Spleen (tissue), 7 donors: ENCODE measurements at regions not wholly inside any gene's neighbourhood (a gene's known extent, or its start where the extent isn't known, plus 50 kb on each side); places are given as distances from the start of the nearest gene placed in this dataset.

ENCODE experiments used
- CTCF ChIP-seq, 11 experiments: fragments of 200-600 bp in 7 of 11; fragments of 450-650 bp in 4 of 11; sonication (generic) in 4 of 11; IDR thresholded peaks in 8 of 11; conservative IDR thresholded peaks in 3 of 11; 1 replicate in 7 of 11; 2 replicates in 4 of 11; pipeline versions ENCODE4 v1.4.0 to v1.8.0; 2016 to 2021; ENCODE audit warnings: antibody characterized with exemption in 11 of 11, inconsistent platforms in 4 of 11, mild to moderate bottlenecking in 1 of 11
- POLR2A ChIP-seq, 3 donors: fragments of 450-650 bp; IDR thresholded peaks; one replicate each; pipeline ENCODE4 v1.5.1; 2017; ENCODE audit warnings: antibody characterized with exemption in 3 of 3, mild to moderate bottlenecking in 1 of 3
- POLR2AphosphoS5 ChIP-seq, 3 donors: sonication (generic); formaldehyde crosslinking; IDR thresholded peaks; one replicate each; pipeline ENCODE4 v1.5.1; 2017; ENCODE audit warnings: antibody characterized with exemption in 3 of 3
- donor health status: DM: no; HTN: no; CAD: no; lungs with moderate emphysema.
- donor health status: DM: no; HTN: no; CAD: no.
- donor health status: DM: no; HTN: no; CAD: no.

GRCh38 chr14:29453045-29453444 lies 474.6 kb downstream of the PRKD1 start:
- TF ChIP-seq POLR2AphosphoS5 (IDR thresholded peaks at IDR 0.05) (no peak), POLR2A (IDR thresholded peaks at IDR 0.05) (no peak), CTCF (IDR thresholded peaks at IDR 0.05 in 8 of 11, conservative IDR thresholded peaks at IDR 0.05 in 3 of 11) (no peak)
